NCI-H2107 (cell line): ENCODE measurements at regions not wholly inside any gene's neighbourhood (a gene's known extent, or its start where the extent isn't known, plus 50 kb on each side); places are given as distances from the start of the nearest gene placed in this dataset.

Source experiments
- DNase-seq: peaks from one replicate; lab custom pipeline; 2025; lab: John Stamatoyannopoulos, UW

GRCh38 chr4:151987606-151988005, 226.8 kb upstream of the GATB start:
- DNase-seq, result no peak

GRCh38 chr4:151983854-151984253, 223.0 kb upstream of the GATB start:
- DNase-seq, result no peak

- DNase-seq, result no peak
These were observed 219.0 kb upstream of the GATB start for GRCh38 chr4:151979819-151980218.

- no peak for DNase-seq
These were observed 207.8 kb upstream of the GATB start for GRCh38 chr4:151968643-151969042.

- DNase-seq, result no peak
These were observed 206.3 kb upstream of the GATB start for GRCh38 chr4:151967074-151967473.

- DNase-seq, result no peak
These were observed 201.5 kb upstream of the GATB start for GRCh38 chr4:151962138-151962823.

- DNase-seq, result no peak
These were observed 200.6 kb upstream of the GATB start for GRCh38 chr4:151961456-151961855.

- DNase-seq, result no peak
These were observed 199.8 kb upstream of the GATB start for GRCh38 chr4:151960449-151961230.

GRCh38 chr4:151957153-151957552, 196.3 kb upstream of the GATB start:
- DNase-seq, result no peak

- no peak for DNase-seq
These were observed 195.0 kb upstream of the GATB start for GRCh38 chr4:151955721-151956380.

GRCh38 chr4:151953795-151954372, 193.1 kb upstream of the GATB start:
- no peak for DNase-seq

- no peak for DNase-seq
These were observed 192.5 kb upstream of the GATB start for GRCh38 chr4:151953312-151953711.

- DNase-seq, result no peak
These were observed 192.0 kb upstream of the GATB start for GRCh38 chr4:151952711-151953254.

- DNase-seq, result no peak
These were observed 191.3 kb upstream of the GATB start for GRCh38 chr4:151952137-151952536.

- no peak for DNase-seq
These were observed 190.9 kb upstream of the GATB start for GRCh38 chr4:151951671-151952050.

GRCh38 chr4:151950993-151951670, 190.3 kb upstream of the GATB start:
- no peak for DNase-seq

- DNase-seq, result no peak
These were observed 187.7 kb upstream of the GATB start for GRCh38 chr4:151948351-151949016.

- no peak for DNase-seq
These were observed 185.9 kb upstream of the GATB start for GRCh38 chr4:151946718-151947117.

- DNase-seq, result no peak
These were observed 182.2 kb upstream of the GATB start for GRCh38 chr4:151942971-151943370.

GRCh38 chr4:151940926-151941617, 180.3 kb upstream of the GATB start:
- no peak for DNase-seq

- DNase-seq, result no peak
These were observed 179.5 kb upstream of the GATB start for GRCh38 chr4:151940291-151940690.
